HEK293T (cell line): ENCODE measurements at regions not wholly inside any gene's neighbourhood (a gene's known extent, or its start where the extent isn't known, plus 50 kb on each side); places are given as distances from the start of the nearest gene placed in this dataset.
A peak's percentile ranks its signal among the peaks of the same experiment; 100 is the strongest.

Experiments
- ARNT ChIP-seq: fragments of 450-650 bp; IDR thresholded peaks from 2 replicates; pipeline ENCODE4 v1.6.1; 2017; ENCODE audit warnings: mild to moderate bottlenecking
- BHLHE40 ChIP-seq: fragments of 450-650 bp; IDR thresholded peaks from 2 replicates; pipeline ENCODE4 v1.6.1; 2016; ENCODE audit warnings: mild to moderate bottlenecking, moderate library complexity, borderline replicate concordance
- CTBP1 ChIP-seq: fragments of 450-650 bp; IDR thresholded peaks from 2 replicates; pipeline ENCODE4 v1.6.1; 2016; ENCODE audit warnings: borderline replicate concordance
- ELF4 ChIP-seq: fragments of 450-650 bp; IDR thresholded peaks from 2 replicates; pipeline ENCODE4 v1.6.1; 2017; ENCODE audit warnings: antibody characterized with exemption
- FOXA1 ChIP-seq: fragments of 450-650 bp; IDR thresholded peaks from 2 replicates; pipeline ENCODE4 v1.6.1; 2016; ENCODE audit warnings: mild to moderate bottlenecking
- FOXK2 ChIP-seq: fragments of 450-650 bp; IDR thresholded peaks from 2 replicates; pipeline ENCODE4 v1.6.1; 2016; ENCODE audit warnings: mild to moderate bottlenecking
- FOXM1 ChIP-seq: fragments of 450-650 bp; IDR thresholded peaks from 2 replicates; pipeline ENCODE4 v1.6.1; 2017; ENCODE audit warnings: mild to moderate bottlenecking, borderline replicate concordance
- HDGF ChIP-seq: fragments of 450-650 bp; IDR thresholded peaks from 2 replicates; pipeline ENCODE4 v1.6.1; 2017; ENCODE audit warnings: antibody characterized with exemption, borderline replicate concordance
- L3MBTL2 ChIP-seq: fragments of 450-650 bp; conservative IDR thresholded peaks from 2 replicates; pipeline ENCODE4 v1.6.1; 2016; ENCODE audit warnings: mild to moderate bottlenecking
- LEF1 ChIP-seq: fragments of 450-650 bp; IDR thresholded peaks from 2 replicates; pipeline ENCODE4 v1.6.1; 2017; ENCODE audit warnings: mild to moderate bottlenecking, borderline replicate concordance
- SP1 ChIP-seq: fragments of 450-650 bp; IDR thresholded peaks from 2 replicates; pipeline ENCODE4 v1.6.1; 2017
- TARDBP ChIP-seq: fragments of 450-650 bp; IDR thresholded peaks from 2 replicates; pipeline ENCODE4 v1.6.1; 2016
- ZNF384 ChIP-seq: fragments of 450-650 bp; IDR thresholded peaks from 2 replicates; pipeline ENCODE4 v1.6.1; 2016
- TF ChIP-seq, protein P1 (sequence below): fragments of 450-650 bp; IDR thresholded peaks from 2 replicates; pipeline ENCODE4 v1.6.1; 2016

DNA sequence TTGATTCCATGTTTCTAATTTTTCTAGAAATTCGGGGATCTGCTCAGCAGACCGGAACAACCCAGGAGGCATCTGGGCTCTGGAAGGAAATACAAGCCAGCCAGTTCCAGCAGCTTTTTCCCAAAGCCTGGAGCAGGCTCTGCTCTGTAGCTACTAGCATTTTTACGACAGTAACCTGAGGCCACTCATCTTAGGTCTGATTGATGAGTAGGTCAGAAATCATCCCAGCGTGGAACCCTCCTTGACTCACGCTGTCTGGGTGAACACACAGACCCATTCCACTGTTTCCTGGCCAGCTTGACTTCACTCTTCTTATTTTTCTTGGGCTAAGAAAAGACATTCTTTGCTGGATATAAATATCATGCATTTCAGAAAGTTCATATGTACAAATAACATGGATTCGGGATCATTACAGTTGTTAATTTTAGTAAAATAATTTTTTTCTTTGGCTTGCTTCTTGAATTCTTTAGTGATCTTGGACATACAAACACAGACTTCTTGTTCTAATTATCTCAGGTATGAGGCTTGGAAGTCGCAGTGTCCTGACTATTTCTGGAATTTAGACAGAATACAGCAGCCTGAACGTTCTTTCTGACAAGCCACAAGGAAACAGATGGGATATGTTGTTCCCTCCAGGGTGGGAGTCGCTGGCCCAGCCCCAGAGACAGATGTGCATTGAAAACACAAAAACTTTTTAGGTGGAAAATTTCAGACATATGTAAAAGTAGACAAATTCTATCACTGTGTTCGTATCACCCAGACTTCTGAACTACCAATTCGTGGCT, 54.6 kb upstream of the PITRM1 start:
- TF ChIP-seq FOXK2 (no peak), ZNF384 (no peak), ARNT (no peak), BHLHE40 (no peak), LEF1 (no peak), FOXA1 (no peak), CTBP1 (no peak), SP1 (no peak), ELF4 (no peak), TARDBP (no peak), HDGF (no peak), FOXM1 (no peak), L3MBTL2 (no peak)
- TF ChIP-seq, protein P1, sequence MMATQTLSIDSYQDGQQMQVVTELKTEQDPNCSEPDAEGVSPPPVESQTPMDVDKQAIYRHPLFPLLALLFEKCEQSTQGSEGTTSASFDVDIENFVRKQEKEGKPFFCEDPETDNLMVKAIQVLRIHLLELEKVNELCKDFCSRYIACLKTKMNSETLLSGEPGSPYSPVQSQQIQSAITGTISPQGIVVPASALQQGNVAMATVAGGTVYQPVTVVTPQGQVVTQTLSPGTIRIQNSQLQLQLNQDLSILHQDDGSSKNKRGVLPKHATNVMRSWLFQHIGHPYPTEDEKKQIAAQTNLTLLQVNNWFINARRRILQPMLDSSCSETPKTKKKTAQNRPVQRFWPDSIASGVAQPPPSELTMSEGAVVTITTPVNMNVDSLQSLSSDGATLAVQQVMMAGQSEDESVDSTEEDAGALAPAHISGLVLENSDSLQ, result peak; percentile 37
